A549 (cell line): ENCODE measurements at regions not wholly inside any gene's neighbourhood (a gene's known extent, or its start where the extent isn't known, plus 50 kb on each side); places are given as distances from the start of the nearest gene placed in this dataset.

Experiments used
- CEBPB ChIP-seq, 2 experiments: fragments of >200 bp in 1 of 2; sonication (Bioruptor Twin) in 1 of 2; formaldehyde crosslinking in 1 of 2; IDR thresholded peaks; 2 replicates each; pipeline ENCODE4 v1.6.1; 2012 to 2016
- CTCF ChIP-seq: fragments of >200 bp; sonication (Bioruptor Twin); formaldehyde crosslinking; IDR thresholded peaks from 3 replicates; pipeline ENCODE4 v1.5.1; 2016
- ESRRA ChIP-seq: fragments of 150-350 bp; IDR thresholded peaks from 2 replicates; pipeline ENCODE4 v1.6.1; 2014; ENCODE audit warnings: mild to moderate bottlenecking, low read length, borderline replicate concordance
- HDAC2 ChIP-seq: fragments of 200-600 bp; sonication (generic); IDR thresholded peaks from 2 replicates; pipeline ENCODE4 v1.6.1; 2016
- KDM1A ChIP-seq: fragments of 200-600 bp; sonication (generic); IDR thresholded peaks from 2 replicates; pipeline ENCODE4 v1.6.1; 2016; ENCODE audit warnings: low read depth, mild to moderate bottlenecking
- POLR2A ChIP-seq: IDR thresholded peaks from 2 replicates; pipeline ENCODE4 v1.6.1; 2012; ENCODE audit warnings: mild to moderate bottlenecking, low read length
- SMC3 ChIP-seq: fragments of >200 bp; sonication (Bioruptor Twin); formaldehyde crosslinking; IDR thresholded peaks from 3 replicates; pipeline ENCODE4 v1.6.1; 2018; ENCODE audit warnings: inconsistent platforms
- TFCP2L1 ChIP-seq: fragments of 250-450 bp; sonication (Bioruptor Pico); IDR thresholded peaks from 2 replicates; pipeline ENCODE4 v1.5.0; 2021; ENCODE audit warnings: mild to moderate bottlenecking
- TF ChIP-seq, protein P1 (sequence below): fragments of 450-650 bp; IDR thresholded peaks from 2 replicates; pipeline ENCODE4 v1.6.1; 2014; ENCODE audit warnings: antibody characterized with exemption

DNA sequence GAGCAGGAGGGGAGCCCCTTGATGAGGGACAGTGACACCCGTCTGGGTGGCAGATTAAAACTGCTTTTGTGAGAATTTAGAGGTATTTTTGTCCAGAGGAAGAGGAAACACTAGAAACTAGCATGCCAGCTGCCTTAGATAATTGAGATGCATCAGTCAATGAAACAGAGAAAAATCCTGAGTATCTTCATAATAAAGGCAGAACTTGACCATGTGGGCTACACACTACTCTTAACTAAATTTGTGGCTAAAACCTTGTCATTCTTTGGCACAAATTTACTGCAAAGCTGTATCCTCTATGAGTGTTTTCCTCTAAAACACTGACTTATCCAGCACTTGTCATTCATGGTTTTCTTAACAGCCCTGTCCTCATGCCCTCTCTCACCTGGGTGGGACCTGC lies 259.7 kb upstream of the TPM1 start:
- no peak for TF ChIP-seq ESRRA
- no peak for TF ChIP-seq TFCP2L1 (CRISPR knock-in tag)
- no peak for TF ChIP-seq CEBPB (IDR thresholded peaks at IDR 0.05)
- TF ChIP-seq CTCF: no peak
- no peak for TF ChIP-seq POLR2A
- TF ChIP-seq SMC3: no peak
- TF ChIP-seq, protein P1, sequence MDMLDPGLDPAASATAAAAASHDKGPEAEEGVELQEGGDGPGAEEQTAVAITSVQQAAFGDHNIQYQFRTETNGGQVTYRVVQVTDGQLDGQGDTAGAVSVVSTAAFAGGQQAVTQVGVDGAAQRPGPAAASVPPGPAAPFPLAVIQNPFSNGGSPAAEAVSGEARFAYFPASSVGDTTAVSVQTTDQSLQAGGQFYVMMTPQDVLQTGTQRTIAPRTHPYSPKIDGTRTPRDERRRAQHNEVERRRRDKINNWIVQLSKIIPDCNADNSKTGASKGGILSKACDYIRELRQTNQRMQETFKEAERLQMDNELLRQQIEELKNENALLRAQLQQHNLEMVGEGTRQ: no peak
- TF ChIP-seq KDM1A: no peak
- TF ChIP-seq HDAC2: no peak
